ENCODE measurements at regions not wholly inside any gene's neighbourhood (a gene's known extent, or its start where the extent isn't known, plus 50 kb on each side); places are given as distances from the start of the nearest gene placed in this dataset.

- H3K4me3 ChIP-seq (ENCODE audit: low read depth, low read length): no peak overlapping the region
- no peaks in the 10 kb centered on the region for H3K9me3 ChIP-seq
- H3K36me3 ChIP-seq: no peaks in the 10 kb centered on the region
- no peak for TF ChIP-seq CTCF (IDR thresholded peaks at IDR 0.05; ENCODE audit: low read depth, low read length)
- no peaks in the 10 kb centered on the region for H3K27me3 ChIP-seq
- no peaks in the 10 kb centered on the region for H3K4me1 ChIP-seq
- DNase-seq: no peak
Observed at GRCh38 chr17:5874486-5874885, 195.7 kb upstream of the WSCD1 start.

- H3K27me3 ChIP-seq: no peaks in the 10 kb centered on the region
- H3K4me1 ChIP-seq: no peaks in the 10 kb centered on the region
- no peak for TF ChIP-seq CTCF (IDR thresholded peaks at IDR 0.05; ENCODE audit: low read depth, low read length)
- no peaks in the 10 kb centered on the region for H3K36me3 ChIP-seq
- no peaks in the 10 kb centered on the region for H3K9me3 ChIP-seq
- H3K4me3 ChIP-seq (ENCODE audit: low read depth, low read length): no peak overlapping the region
- DNase-seq: no peak
Observed at GRCh38 chr17:5877366-5877765, 192.8 kb upstream of the WSCD1 start.

- Histone ChIP-seq H3K4me3 (ENCODE audit: low read depth, low read length) (no peak overlapping the region), H3K4me1 (no peaks in the 10 kb centered on the region), H3K9me3 (no peaks in the 10 kb centered on the region), H3K36me3 (no peaks in the 10 kb centered on the region), H3K27me3 (no peaks in the 10 kb centered on the region)
- no peak for TF ChIP-seq CTCF (IDR thresholded peaks at IDR 0.05; ENCODE audit: low read depth, low read length)
- no peak for DNase-seq
Observed at GRCh38 chr17:5877948-5878347, 192.2 kb upstream of the WSCD1 start.

- TF ChIP-seq CTCF (IDR thresholded peaks at IDR 0.05; ENCODE audit: low read depth, low read length): no peak
- no peaks in the 10 kb centered on the region for H3K27me3 ChIP-seq
Observed at GRCh38 chr17:5881849-5882248, 188.3 kb upstream of the WSCD1 start.

GRCh38 chr17:5883775-5884665 lies 186.2 kb upstream of the WSCD1 start:
- Histone ChIP-seq H3K9me3 (no peaks in the 10 kb centered on the region), H3K4me1 (no peaks in the 10 kb centered on the region), H3K27me3 (no peaks in the 10 kb centered on the region), H3K36me3 (no peaks in the 10 kb centered on the region), H3K4me3 (ENCODE audit: low read depth, low read length) (no peak overlapping the region)
- TF ChIP-seq CTCF (IDR thresholded peaks at IDR 0.05; ENCODE audit: low read depth, low read length): no peak
- DNase-seq: no peak

More at GRCh38 chr17:5881849-5882248, 188.3 kb upstream of the WSCD1 start:
- Histone ChIP-seq H3K4me1 (no peaks in the 10 kb centered on the region), H3K9me3 (no peaks in the 10 kb centered on the region), H3K36me3 (no peaks in the 10 kb centered on the region), H3K4me3 (ENCODE audit: low read depth, low read length) (no peak overlapping the region)
- no peak for DNase-seq

GRCh38 chr17:5885336-5885735 lies 184.8 kb upstream of the WSCD1 start:
- H3K9me3 ChIP-seq: no peaks in the 10 kb centered on the region
- no peak overlapping the region for H3K4me3 ChIP-seq (ENCODE audit: low read depth, low read length)
- H3K4me1 ChIP-seq: no peaks in the 10 kb centered on the region
- no peak for TF ChIP-seq CTCF (IDR thresholded peaks at IDR 0.05; ENCODE audit: low read depth, low read length)
- no peak for DNase-seq
- no peaks in the 10 kb centered on the region for H3K36me3 ChIP-seq
- H3K27me3 ChIP-seq: no peaks in the 10 kb centered on the region
